B cell (primary cell): ENCODE measurements at regions not wholly inside any gene's neighbourhood (a gene's known extent, or its start where the extent isn't known, plus 50 kb on each side); places are given as distances from the start of the nearest gene placed in this dataset.

Experiments used
- ATAC-seq: fragments of 200-7000 bp; cut with Tn5 transposase; one replicate; pipeline ENCODE4 v1.10.0; 2021; ENCODE audit warnings: low read depth, mild to moderate bottlenecking, moderate number of reproducible peaks, moderate library complexity
- CTCF ChIA-PET: fragments of 350-600 bp; sonication (Branson Sonifier 250); formaldehyde crosslinking; loops from one replicate; lab custom pipeline; 2021; ENCODE audit warnings: antibody characterized with exemption, inconsistent platforms; lab: Charles Lee
- POLR2A ChIA-PET: fragments of 350-600 bp; sonication (Branson Sonifier 250); formaldehyde crosslinking; loops from one replicate; lab custom pipeline; 2021; ENCODE audit warnings: antibody characterized with exemption; lab: Charles Lee
- DNase-seq: peaks from one replicate; pipeline ENCODE4 v3.0.0; 2013
- H2AFZ ChIP-seq: 2 replicates; pipeline ENCODE4 v1.6.1; 2012; ENCODE audit warnings: mild to moderate bottlenecking, low read depth, low read length; ENCODE audit not compliant: insufficient read depth, poor library complexity, severe bottlenecking
- H3K27ac ChIP-seq, 2 donors: 1 replicate in 1 of 2; 2 replicates in 1 of 2; pipeline ENCODE4 v1.5.1; 2012 to 2013; ENCODE audit warnings: low read length in 2 of 2, mild to moderate bottlenecking in 2 of 2, moderate library complexity in 1 of 2
- H3K27me3 ChIP-seq, 4 experiments: fragments of 200-600 bp in 1 of 4; sonication (generic) in 1 of 4; replicated peaks in 1 of 4; 1 replicate in 2 of 4; 2 replicates in 2 of 4; pipeline versions ENCODE4 v1.6.1 to v1.7.0; 2013 to 2016; ENCODE audit warnings: low read length in 3 of 4, mild to moderate bottlenecking in 2 of 4, mixed read lengths in 1 of 4, moderate library complexity in 1 of 4; ENCODE audit not compliant: insufficient read depth in 4 of 4, control insufficient read depth in 3 of 4; ENCODE audit errors: control extremely low read depth in 1 of 4
- H3K36me3 ChIP-seq, 2 experiments: replicated peaks in 1 of 2; 1 replicate in 1 of 2; 2 replicates in 1 of 2; pipeline versions ENCODE4 v1.6.1 to v1.7.1; 2013; ENCODE audit warnings: low read length in 1 of 2; ENCODE audit not compliant: insufficient read depth in 2 of 2, control insufficient read depth in 1 of 2; ENCODE audit errors: control extremely low read depth in 1 of 2, extremely low read depth in 1 of 2
- H3K4me1 ChIP-seq, 2 donors: fragments of 200-600 bp in 1 of 2; sonication (generic) in 1 of 2; 1 replicate in 1 of 2; 2 replicates in 1 of 2; pipeline versions ENCODE4 v1.5.1 to v1.6.1; 2013 to 2017; ENCODE audit warnings: low read length in 2 of 2; ENCODE audit not compliant: control insufficient read depth in 2 of 2, insufficient read depth in 2 of 2
- H3K4me2 ChIP-seq: replicated peaks from 2 replicates; pipeline ENCODE3; 2012; ENCODE audit warnings: mild to moderate bottlenecking, low read depth, low read length; ENCODE audit not compliant: poor library complexity, severe bottlenecking
- H3K4me3 ChIP-seq, 5 experiments: fragments of 200-600 bp in 1 of 5; sonication (generic) in 1 of 5; 1 replicate in 3 of 5; 2 replicates in 2 of 5; pipeline versions ENCODE4 v1.5.1 to v1.7.0; 2011 to 2016; ENCODE audit warnings: low read length in 4 of 5, mild to moderate bottlenecking in 4 of 5, low read depth in 2 of 5, control low read depth in 1 of 5, moderate library complexity in 1 of 5; ENCODE audit not compliant: insufficient read depth in 1 of 5; ENCODE audit errors: control extremely low read depth in 1 of 5, extremely low read depth in 1 of 5
- H3K79me2 ChIP-seq: fragments of 200-600 bp; sonication (generic); one replicate; pipeline ENCODE4 v1.6.0; 2016; ENCODE audit warnings: low read length; ENCODE audit not compliant: control insufficient read depth, insufficient read depth
- H3K9ac ChIP-seq: fragments of 200-600 bp; sonication (generic); 2 replicates; pipeline ENCODE4 v1.6.1; 2017; ENCODE audit warnings: mild to moderate bottlenecking, low read length, moderate library complexity
- H3K9me3 ChIP-seq, 3 donors: one replicate each; pipeline versions ENCODE4 v1.6.1 to v1.7.1; 2013; ENCODE audit warnings: low read length in 2 of 3; ENCODE audit not compliant: control insufficient read depth in 2 of 3, insufficient read depth in 1 of 3; ENCODE audit errors: control extremely low read depth in 1 of 3
- H4K20me1 ChIP-seq: 2 replicates; pipeline ENCODE4 v1.6.0; 2012; ENCODE audit warnings: mild to moderate bottlenecking, low read length; ENCODE audit not compliant: insufficient read depth, control insufficient read depth, poor library complexity, severe bottlenecking
- H3K27ac Mint-ChIP-seq: one replicate; pipeline ENCODE4 v1.8.0; 2021; ENCODE audit warnings: mixed read lengths
- H3K27me3 Mint-ChIP-seq: one replicate; pipeline ENCODE4 v1.8.0; 2021; ENCODE audit warnings: mixed read lengths
- H3K4me1 Mint-ChIP-seq: one replicate; pipeline ENCODE4 v1.8.0; 2021; ENCODE audit warnings: mixed read lengths
- H3K4me3 Mint-ChIP-seq: one replicate; pipeline ENCODE4 v1.8.0; 2021; ENCODE audit warnings: mixed read lengths
- H3K9me3 Mint-ChIP-seq: one replicate; pipeline ENCODE4 v1.8.0; 2022; ENCODE audit warnings: mixed read lengths; ENCODE audit not compliant: insufficient read depth
- CTCF ChIP-seq: fragments of 200-600 bp; IDR thresholded peaks from one replicate; pipeline ENCODE4 v1.8.0; 2022; ENCODE audit warnings: antibody characterized with exemption, mild to moderate bottlenecking
- EZH2 ChIP-seq: IDR thresholded peaks from 2 replicates; pipeline ENCODE4 v1.6.1; 2012; ENCODE audit warnings: borderline replicate concordance, low read depth, mild to moderate bottlenecking, moderate library complexity, low read length; ENCODE audit not compliant: insufficient read depth, poor library complexity, severe bottlenecking
- WGBS: methylation state at CpG from one replicate; pipeline ENCODE4 v1.1.5; 2013; ENCODE audit warnings: missing lambda C conversion rate; ENCODE audit not compliant: insufficient coverage; 5-methylcytosine and 5-hydroxymethylcytosine counted together
- intact Hi-C: fragments of 100-400 bp; cut with micrococcal nuclease; formaldehyde crosslinking; loops from one replicate; pipeline ENCODE4 v1.10.0; 2022

GRCh38 chr2:129354631-129355030, 624.8 kb upstream of the RAB6C start:
- CTCF ChIA-PET = interaction anchor here (1.8 kb wide), 1 partner anchor 26 kb away, joined by 3 read pairs; no protein-coding TSS in a partner anchor
- POLR2A ChIA-PET = no interaction called here
- Histone ChIP-seq H3K27ac (no peak overlapping the region), H2AFZ (no peak overlapping the region), H3K36me3 (no peaks in the 10 kb centered on the region), H3K79me2 (no peaks in the 10 kb centered on the region), H3K9me3 (no peaks in the 10 kb centered on the region), H3K4me3 (no peak overlapping the region), H3K27me3 (peaks cover 0 to 4% (median 0%) of the 10 kb centered on the region in 4 experiments), H3K4me1 (no peaks in the 10 kb centered on the region), H4K20me1 (no peaks in the 10 kb centered on the region), H3K4me2 (no peak overlapping the region), H3K9ac (no peak overlapping the region)
- no peak for DNase-seq
- WGBS = no CpG with 5 or more reads among the region's 2 CpGs
- no peak overlapping the region for H3K4me3 Mint-ChIP-seq
- H3K27ac Mint-ChIP-seq = no peak overlapping the region
- peaks cover 2% of the 10 kb centered on the region for H3K27me3 Mint-ChIP-seq
- TF ChIP-seq CTCF = no peak
- TF ChIP-seq EZH2 = no peak
- ATAC-seq = no peak
- no peaks in the 10 kb centered on the region for H3K9me3 Mint-ChIP-seq
- intact Hi-C loops = no loop called here
- no peaks in the 10 kb centered on the region for H3K4me1 Mint-ChIP-seq

- TF ChIP-seq CTCF = no peak
- Mint-ChIP-seq H3K27ac (no peak overlapping the region), H3K4me1 (no peaks in the 10 kb centered on the region), H3K4me3 (no peak overlapping the region), H3K27me3 (peaks cover 3% of the 10 kb centered on the region), H3K9me3 (no peaks in the 10 kb centered on the region)
- no peaks in the 10 kb centered on the region for H3K4me1 ChIP-seq
- WGBS = 87% methylated on average over 3 of the region's 3 CpGs
- H3K27me3 ChIP-seq = peaks cover 0 to 2% (median 0%) of the 10 kb centered on the region in 4 experiments
- POLR2A ChIA-PET = no interaction called here
- CTCF ChIA-PET = no interaction called here
- peaks cover 0 to 6% (median 0%) of the 10 kb centered on the region in 3 donors for H3K9me3 ChIP-seq
- ATAC-seq (no peak), DNase-seq (no peak)
- no peaks in the 10 kb centered on the region for H3K79me2 ChIP-seq
- no peak overlapping the region for H3K27ac ChIP-seq
- H3K36me3 ChIP-seq = no peaks in the 10 kb centered on the region
- intact Hi-C loops = no loop called here
- no peak overlapping the region for H3K4me2 ChIP-seq
- H3K4me3 ChIP-seq = no peak overlapping the region
- no peak overlapping the region for H3K9ac ChIP-seq
- no peaks in the 10 kb centered on the region for H4K20me1 ChIP-seq
- no peak overlapping the region for H2AFZ ChIP-seq
These were observed 617.8 kb upstream of the RAB6C start for GRCh38 chr2:129361688-129362087.
